OCI-LY7 (cell line): ENCODE measurements at regions not wholly inside any gene's neighbourhood (a gene's known extent, or its start where the extent isn't known, plus 50 kb on each side); places are given as distances from the start of the nearest gene placed in this dataset.

Source experiments
- BruUV-seq: library from RNA; stranded (reverse); fragments of 400-500 nt; replicated peaks from 2 replicates; lab custom pipeline; 2021; lab: Mats Ljungman, UMichigan
- CTCF ChIA-PET: fragments of 300-600 bp; sonication (Branson Sonifier 250); formaldehyde crosslinking; loops from one replicate; lab custom pipeline; 2022; ENCODE audit warnings: antibody characterized with exemption; ENCODE audit not compliant: unreplicated experiment; lab: Charles Lee
- POLR2A ChIA-PET: fragments of 300-600 bp; sonication (Branson Sonifier 250); formaldehyde crosslinking; loops from one replicate; lab custom pipeline; 2022; ENCODE audit warnings: antibody characterized with exemption; lab: Charles Lee
- DNase-seq: peaks from one replicate; pipeline ENCODE4 v3.0.0-alpha.2; 2015; ENCODE audit warnings: low spot score
- H2AFZ ChIP-seq: fragments of 200-600 bp; sonication (generic), shearing (Covaris generic); 2 replicates; pipeline ENCODE4 v1.6.1; 2014; ENCODE audit warnings: mild to moderate bottlenecking, antibody characterized with exemption, low read length, moderate library complexity
- H3K27ac ChIP-seq: fragments of 200-600 bp; sonication (generic); 2 replicates; pipeline ENCODE4 v1.5.1; 2014; ENCODE audit warnings: mixed run types, low read depth, mild to moderate bottlenecking, moderate library complexity, low read length, inconsistent platforms; ENCODE audit not compliant: poor library complexity, severe bottlenecking
- H3K36me3 ChIP-seq: fragments of 200-600 bp; sonication (generic); 2 replicates; pipeline ENCODE4 v1.6.1; 2014; ENCODE audit warnings: mild to moderate bottlenecking, antibody characterized with exemption, low read length, moderate library complexity, mixed read lengths; ENCODE audit not compliant: insufficient read depth
- H3K4me1 ChIP-seq: fragments of 200-600 bp; sonication (generic); 2 replicates; pipeline ENCODE4 v1.5.1; 2014; ENCODE audit warnings: mild to moderate bottlenecking, low read length; ENCODE audit not compliant: insufficient read depth, poor library complexity, severe bottlenecking
- H3K4me2 ChIP-seq: fragments of 200-600 bp; sonication (generic); 2 replicates; pipeline ENCODE4 v1.6.1; 2014; ENCODE audit warnings: mild to moderate bottlenecking, low read length
- H3K4me3 ChIP-seq: fragments of 200-600 bp; sonication (generic); 2 replicates; pipeline ENCODE4 v1.5.1; 2014; ENCODE audit warnings: mild to moderate bottlenecking, low read depth, low read length; ENCODE audit not compliant: poor library complexity, severe bottlenecking
- H3K79me2 ChIP-seq: fragments of 200-600 bp; sonication (generic); 2 replicates; pipeline ENCODE4 v1.6.1; 2016; ENCODE audit warnings: low read depth, mild to moderate bottlenecking, low read length, moderate library complexity, mixed read lengths; ENCODE audit not compliant: insufficient read depth
- H3K9me2 ChIP-seq: fragments of 200-600 bp; sonication (generic); 2 replicates; pipeline ENCODE4 v1.6.1; 2016; ENCODE audit warnings: mild to moderate bottlenecking, low read length, mixed read lengths; ENCODE audit not compliant: insufficient read depth
- H3K9me3 ChIP-seq: fragments of 200-600 bp; sonication (generic); 2 replicates; pipeline ENCODE4 v1.6.1; 2014; ENCODE audit warnings: mild to moderate bottlenecking, mixed run types, low read length, mixed read lengths
- H4K20me1 ChIP-seq: fragments of 200-600 bp; sonication (generic); 2 replicates; pipeline ENCODE4 v1.6.1; 2014; ENCODE audit warnings: mild to moderate bottlenecking, antibody characterized with exemption, low read length, moderate library complexity, mixed read lengths; ENCODE audit not compliant: insufficient read depth
- EZH2phosphoT487 ChIP-seq: fragments of 200-600 bp; sonication (generic); IDR thresholded peaks from 2 replicates; pipeline ENCODE4 v1.6.1; 2018; ENCODE audit warnings: low read depth, borderline replicate concordance, mild to moderate bottlenecking, mixed run types, antibody characterized with exemption, low read length, moderate library complexity, mixed read lengths
- intact Hi-C: fragments of 100-400 bp; cut with micrococcal nuclease; formaldehyde crosslinking; loops from one replicate; pipeline ENCODE4 v1.10.0; 2022; ENCODE audit not compliant: unreplicated experiment
- TF ChIP-seq, protein P1 (sequence below): fragments of 200-600 bp; sonication (generic); conservative IDR thresholded peaks from 2 replicates; pipeline ENCODE4 v1.5.1; 2014; ENCODE audit warnings: mild to moderate bottlenecking, antibody characterized with exemption, low read length, moderate library complexity, mixed read lengths

DNA sequence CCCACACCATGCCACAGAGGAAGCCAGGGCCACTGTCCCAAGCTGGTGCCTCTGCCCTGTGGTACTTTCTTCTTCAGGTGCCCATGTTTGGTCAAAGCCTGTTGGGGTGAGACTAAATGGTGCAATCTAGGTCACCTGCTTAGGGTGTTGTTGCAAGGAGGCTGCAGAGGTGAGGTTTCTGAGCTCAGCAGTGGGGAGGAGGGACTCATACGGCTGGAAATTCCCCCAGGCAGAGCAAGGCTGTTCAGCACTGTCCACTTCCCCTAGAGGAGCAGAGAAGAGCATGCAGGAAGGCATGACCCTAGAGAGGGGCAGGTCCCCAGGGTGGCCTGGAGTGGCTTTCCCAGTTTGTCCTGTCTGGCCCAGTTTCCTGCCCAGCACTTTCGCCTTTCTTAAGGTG, 211.0 kb downstream of the HAUS1 start:
- POLR2A ChIA-PET, result no interaction called here
- no peak overlapping the region for H3K27ac ChIP-seq
- H3K9me3 ChIP-seq, result no peaks in the 10 kb centered on the region
- no peak overlapping the region for H2AFZ ChIP-seq
- TF ChIP-seq, protein P1, sequence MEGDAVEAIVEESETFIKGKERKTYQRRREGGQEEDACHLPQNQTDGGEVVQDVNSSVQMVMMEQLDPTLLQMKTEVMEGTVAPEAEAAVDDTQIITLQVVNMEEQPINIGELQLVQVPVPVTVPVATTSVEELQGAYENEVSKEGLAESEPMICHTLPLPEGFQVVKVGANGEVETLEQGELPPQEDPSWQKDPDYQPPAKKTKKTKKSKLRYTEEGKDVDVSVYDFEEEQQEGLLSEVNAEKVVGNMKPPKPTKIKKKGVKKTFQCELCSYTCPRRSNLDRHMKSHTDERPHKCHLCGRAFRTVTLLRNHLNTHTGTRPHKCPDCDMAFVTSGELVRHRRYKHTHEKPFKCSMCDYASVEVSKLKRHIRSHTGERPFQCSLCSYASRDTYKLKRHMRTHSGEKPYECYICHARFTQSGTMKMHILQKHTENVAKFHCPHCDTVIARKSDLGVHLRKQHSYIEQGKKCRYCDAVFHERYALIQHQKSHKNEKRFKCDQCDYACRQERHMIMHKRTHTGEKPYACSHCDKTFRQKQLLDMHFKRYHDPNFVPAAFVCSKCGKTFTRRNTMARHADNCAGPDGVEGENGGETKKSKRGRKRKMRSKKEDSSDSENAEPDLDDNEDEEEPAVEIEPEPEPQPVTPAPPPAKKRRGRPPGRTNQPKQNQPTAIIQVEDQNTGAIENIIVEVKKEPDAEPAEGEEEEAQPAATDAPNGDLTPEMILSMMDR, result no peak
- no peak for TF ChIP-seq EZH2phosphoT487
- DNase-seq, result no peak
- H3K4me1 ChIP-seq, result peaks cover 6% of the 10 kb centered on the region
- H3K36me3 ChIP-seq, result no peaks in the 10 kb centered on the region
- intact Hi-C loops, result no loop called here
- no TSS peak for BruUV-seq
- H3K4me2 ChIP-seq, result no peak overlapping the region
- no peak overlapping the region for H3K4me3 ChIP-seq
- H3K79me2 ChIP-seq, result no peaks in the 10 kb centered on the region
- no peaks in the 10 kb centered on the region for H4K20me1 ChIP-seq
- no peaks in the 10 kb centered on the region for H3K9me2 ChIP-seq
- CTCF ChIA-PET, result no interaction called here

DNA sequence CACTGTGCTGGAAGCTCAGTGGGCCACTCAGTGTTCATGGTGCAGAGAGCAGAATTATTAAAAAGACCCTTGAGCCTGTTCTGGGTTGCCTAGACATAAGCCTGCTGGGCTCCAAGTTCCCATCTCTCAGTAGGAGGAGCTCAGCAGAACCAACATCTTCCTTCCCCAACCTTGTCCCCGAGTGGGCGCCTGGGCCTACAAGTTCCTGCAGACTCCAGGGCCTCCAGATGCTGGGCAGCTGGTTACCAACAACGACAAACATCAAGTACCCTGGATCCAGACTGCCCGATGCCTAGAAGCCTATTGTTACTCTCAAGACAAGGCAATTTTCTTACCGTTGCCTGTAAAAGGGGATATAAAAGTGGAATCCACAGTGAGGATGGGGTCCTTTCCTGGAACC, 214.2 kb downstream of the HAUS1 start:
- Histone ChIP-seq H2AFZ (no peak overlapping the region), H3K9me2 (no peaks in the 10 kb centered on the region), H3K9me3 (no peaks in the 10 kb centered on the region), H3K4me3 (no peak overlapping the region), H3K79me2 (no peaks in the 10 kb centered on the region), H3K4me2 (no peak overlapping the region), H3K4me1 (no peaks in the 10 kb centered on the region), H3K27ac (no peak overlapping the region), H3K36me3 (no peaks in the 10 kb centered on the region), H4K20me1 (no peaks in the 10 kb centered on the region)
- no peak for TF ChIP-seq EZH2phosphoT487
- TF ChIP-seq, protein P1, result no peak
- intact Hi-C loops, result no loop called here
- ChIA-PET POLR2A (no interaction called here), CTCF (no interaction called here)
- DNase-seq, result no peak
- BruUV-seq, result no TSS peak

DNA sequence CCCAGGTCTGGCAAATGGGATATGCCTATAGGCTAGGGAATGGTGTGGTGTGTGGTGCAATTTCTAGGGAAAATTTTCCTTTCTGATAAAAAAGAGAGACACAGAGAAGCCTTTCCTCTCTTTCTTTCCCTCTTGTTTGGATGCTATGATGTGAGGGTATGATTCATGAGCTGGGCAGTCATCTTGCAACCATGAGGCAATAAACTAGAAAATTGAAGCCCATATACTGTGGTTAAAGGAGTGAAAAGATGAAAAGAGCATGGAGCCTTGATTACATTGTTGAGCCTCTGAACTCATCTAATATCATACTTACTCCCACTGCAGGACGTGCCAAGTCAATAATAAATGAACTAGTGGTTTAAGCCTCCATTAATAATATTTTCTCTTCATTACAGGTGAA, 215.6 kb downstream of the HAUS1 start:
- DNase-seq, result no peak
- POLR2A ChIA-PET, result no interaction called here
- TF ChIP-seq, protein P1, result no peak
- TF ChIP-seq EZH2phosphoT487, result no peak
- intact Hi-C loops, result no loop called here
- H3K36me3 ChIP-seq, result no peaks in the 10 kb centered on the region
- H2AFZ ChIP-seq, result no peak overlapping the region
- no peaks in the 10 kb centered on the region for H3K79me2 ChIP-seq
- no peak overlapping the region for H3K27ac ChIP-seq
- no TSS peak for BruUV-seq
- no peak overlapping the region for H3K4me3 ChIP-seq
- no peaks in the 10 kb centered on the region for H3K9me2 ChIP-seq
- no peaks in the 10 kb centered on the region for H3K9me3 ChIP-seq
- peaks cover 8% of the 10 kb centered on the region for H3K4me1 ChIP-seq
- CTCF ChIA-PET, result no interaction called here
- no peaks in the 10 kb centered on the region for H4K20me1 ChIP-seq
- no peak overlapping the region for H3K4me2 ChIP-seq
